Heart right ventricle (tissue), 16 donors: ENCODE measurements at regions not wholly inside any gene's neighbourhood (a gene's known extent, or its start where the extent isn't known, plus 50 kb on each side); places are given as distances from the start of the nearest gene placed in this dataset.

Experiments
- ATAC-seq, 8 donors: fragments of 200-7000 bp; cut with Tn5 transposase; one replicate each; pipeline ENCODE4 v1.9.1; 2020; ENCODE audit warnings: mild to moderate bottlenecking in 8 of 8, moderate library complexity in 8 of 8, moderate number of reproducible peaks in 1 of 8
- DNase-seq, 2 donors: peaks; one replicate each; pipeline ENCODE4 v3.0.0-alpha.2; 2020
- H3K27ac ChIP-seq, 10 donors: fragments of 200-600 bp; sonication (generic) in 2 of 10; one replicate each; pipeline versions ENCODE4 v1.5.0 to v1.8.0; 2020 to 2022; ENCODE audit warnings: mild to moderate bottlenecking in 3 of 10
- H3K27me3 ChIP-seq, 7 donors: fragments of 200-600 bp; one replicate each; pipeline ENCODE4 v1.8.0; 2021 to 2022; ENCODE audit warnings: mild to moderate bottlenecking in 2 of 7
- H3K36me3 ChIP-seq, 9 donors: fragments of 200-600 bp; sonication (generic) in 1 of 9; one replicate each; pipeline versions ENCODE4 v1.5.0 to v1.8.0; 2020 to 2022; ENCODE audit warnings: mild to moderate bottlenecking in 2 of 9
- H3K4me1 ChIP-seq, 9 donors: fragments of 200-600 bp; sonication (generic) in 1 of 9; one replicate each; pipeline versions ENCODE4 v1.5.0 to v1.8.0; 2020 to 2022; ENCODE audit warnings: mild to moderate bottlenecking in 4 of 9
- H3K4me3 ChIP-seq, 10 donors: fragments of 200-600 bp; sonication (generic) in 2 of 10; one replicate each; pipeline versions ENCODE4 v1.5.0 to v1.8.0; 2020 to 2022; ENCODE audit warnings: mild to moderate bottlenecking in 7 of 10, moderate library complexity in 2 of 10
- H3K9me3 ChIP-seq, 11 donors: fragments of 200-600 bp in 10 of 11; sonication (generic) in 2 of 11; one replicate each; pipeline versions ENCODE4 v1.5.0 to v1.8.0; 2013 to 2022; ENCODE audit warnings: mild to moderate bottlenecking in 2 of 11, control low read depth in 1 of 11, moderate library complexity in 1 of 11
- WGBS, 2 donors: extraction: QIAGEN DNeasy Blood & Tissue Kit; methylation state at CpG; one replicate each; pipeline ENCODE4 v1.1.7; 2013; ENCODE audit warnings: inconsistent platforms in 1 of 2; 5-methylcytosine and 5-hydroxymethylcytosine counted together
- intact Hi-C, 10 donors: fragments of 100-400 bp; cut with DNase I; formaldehyde crosslinking; loops; one replicate each; pipeline versions ENCODE4 v1.11.1 to v1.14.2; 2022
- TF ChIP-seq, protein P1 (sequence below), 9 donors: fragments of 200-600 bp; sonication (generic) in 2 of 9; IDR thresholded peaks; one replicate each; pipeline versions ENCODE4 v1.5.0 to v1.8.0; 2021 to 2022; ENCODE audit warnings: antibody characterized with exemption in 9 of 9, mild to moderate bottlenecking in 5 of 9, moderate library complexity in 1 of 9
- donor health status: Arrhythmogenic right ventricular cardiomyopathy.
- donor health status: ischemic (EF 13 %, LVEDD 7.1; RV severe dilation, severe dysfunction).
- donor health status: healthy with polysubstance abuse.
- donor health status: DM: no; HTN: yes; CAD: no.
- donor health status: DM: no; HTN: no; CAD: no.
- donor health status: ischemic (EF 25% LVEDD 6.9; RV normal size, moderate dysfunction).
- donor health status: ischemic (EF 25% LVEDD 5.7; RV mildly dilated, moderate dysfunction).
- donor health status: healthy.
- donor health status: DM: yes; HTN: yes; CAD: no.
- donor health status: Ischemic cardiomyopathy.
- donor health status: ischemic (EF 35%, LVEDD 5.7; RV mildly dilated, moderate dysfunction).
- donor health status: nonischemic (EF 11% LVEDD 7.7; RV severe dilation, severe dysfunction).
- donor health status: DM: yes; HTN: yes; CAD: no.
- donor health status: PGD.
- donor health status: ischemic (EF 29% LVEDD 5.4; RV normal size, mild dysfunction).
- donor health status: nonischemic (EF 23%, LVEDD 6.1; RV moderate dilation, normal function).

DNA sequence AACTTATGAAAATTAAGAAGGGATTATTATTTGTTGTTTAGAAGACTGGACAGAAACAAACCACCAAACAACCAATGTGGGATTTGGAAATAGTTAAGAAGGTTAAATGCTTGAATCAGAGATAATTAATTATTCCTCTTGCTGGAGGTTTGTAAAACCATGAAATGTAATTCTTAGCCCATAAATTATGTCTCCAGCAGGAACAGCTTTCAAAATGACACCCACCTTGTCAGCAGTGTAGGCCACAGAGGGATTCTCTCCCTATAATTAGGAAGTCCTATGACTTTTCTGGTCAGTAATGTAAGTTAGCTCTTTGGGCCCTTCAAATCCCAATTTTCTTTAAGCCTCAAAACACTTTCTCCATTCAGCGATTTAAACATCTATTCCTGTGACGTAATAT is 63.3 kb downstream of the DRD1 start:
- no peak for ATAC-seq
- Histone ChIP-seq H3K27me3 (peaks cover 0 to 19% (median 4%) of the 10 kb centered on the region in 7 donors), H3K9me3 (peaks cover 0 to 11% (median 0%) of the 10 kb centered on the region in 11 donors), H3K4me1 (no peaks in the 10 kb centered on the region), H3K27ac (no peak overlapping the region), H3K36me3 (no peaks in the 10 kb centered on the region), H3K4me3 (no peak overlapping the region)
- intact Hi-C loops, result no loop called here
- DNase-seq, result no peak
- TF ChIP-seq, protein P1, sequence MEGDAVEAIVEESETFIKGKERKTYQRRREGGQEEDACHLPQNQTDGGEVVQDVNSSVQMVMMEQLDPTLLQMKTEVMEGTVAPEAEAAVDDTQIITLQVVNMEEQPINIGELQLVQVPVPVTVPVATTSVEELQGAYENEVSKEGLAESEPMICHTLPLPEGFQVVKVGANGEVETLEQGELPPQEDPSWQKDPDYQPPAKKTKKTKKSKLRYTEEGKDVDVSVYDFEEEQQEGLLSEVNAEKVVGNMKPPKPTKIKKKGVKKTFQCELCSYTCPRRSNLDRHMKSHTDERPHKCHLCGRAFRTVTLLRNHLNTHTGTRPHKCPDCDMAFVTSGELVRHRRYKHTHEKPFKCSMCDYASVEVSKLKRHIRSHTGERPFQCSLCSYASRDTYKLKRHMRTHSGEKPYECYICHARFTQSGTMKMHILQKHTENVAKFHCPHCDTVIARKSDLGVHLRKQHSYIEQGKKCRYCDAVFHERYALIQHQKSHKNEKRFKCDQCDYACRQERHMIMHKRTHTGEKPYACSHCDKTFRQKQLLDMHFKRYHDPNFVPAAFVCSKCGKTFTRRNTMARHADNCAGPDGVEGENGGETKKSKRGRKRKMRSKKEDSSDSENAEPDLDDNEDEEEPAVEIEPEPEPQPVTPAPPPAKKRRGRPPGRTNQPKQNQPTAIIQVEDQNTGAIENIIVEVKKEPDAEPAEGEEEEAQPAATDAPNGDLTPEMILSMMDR (IDR thresholded peaks at IDR 0.05), result no peak
- WGBS, 2 donors, result 90 to 94% methylated on average over 2 of the region's 2 CpGs

DNA sequence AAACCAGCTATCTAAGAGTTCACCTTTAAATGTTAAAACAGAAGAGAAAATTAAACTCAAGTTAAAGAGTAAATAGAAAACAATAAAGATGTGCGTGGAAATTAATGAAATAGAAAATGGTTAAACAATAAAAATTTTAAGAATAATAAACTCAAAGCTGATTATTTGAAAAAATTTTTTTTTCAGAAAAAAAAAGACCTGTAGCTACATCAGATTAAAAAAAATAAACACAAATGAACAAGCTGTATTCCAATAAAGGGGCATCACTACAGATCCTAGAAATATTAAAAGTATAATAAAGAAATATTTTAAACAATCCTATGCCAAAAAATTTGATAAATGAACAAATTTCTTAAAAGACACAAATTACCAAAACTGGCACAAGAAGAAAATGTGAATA is 64.1 kb downstream of the DRD1 start:
- no peak overlapping the region for H3K27ac ChIP-seq
- intact Hi-C loops, result no loop called here
- H3K9me3 ChIP-seq, result peaks cover 0 to 11% (median 0%) of the 10 kb centered on the region in 11 donors
- WGBS, 2 donors, result 3 to 45% methylated on average over 1 of the region's 1 CpG
- TF ChIP-seq, protein P1 (IDR thresholded peaks at IDR 0.05), result no peak
- H3K4me1 ChIP-seq, result no peaks in the 10 kb centered on the region
- no peak overlapping the region for H3K4me3 ChIP-seq
- ATAC-seq, result no peak
- no peak for DNase-seq
- no peaks in the 10 kb centered on the region for H3K36me3 ChIP-seq
- peaks cover 0 to 19% (median 4%) of the 10 kb centered on the region in 7 donors for H3K27me3 ChIP-seq

DNA sequence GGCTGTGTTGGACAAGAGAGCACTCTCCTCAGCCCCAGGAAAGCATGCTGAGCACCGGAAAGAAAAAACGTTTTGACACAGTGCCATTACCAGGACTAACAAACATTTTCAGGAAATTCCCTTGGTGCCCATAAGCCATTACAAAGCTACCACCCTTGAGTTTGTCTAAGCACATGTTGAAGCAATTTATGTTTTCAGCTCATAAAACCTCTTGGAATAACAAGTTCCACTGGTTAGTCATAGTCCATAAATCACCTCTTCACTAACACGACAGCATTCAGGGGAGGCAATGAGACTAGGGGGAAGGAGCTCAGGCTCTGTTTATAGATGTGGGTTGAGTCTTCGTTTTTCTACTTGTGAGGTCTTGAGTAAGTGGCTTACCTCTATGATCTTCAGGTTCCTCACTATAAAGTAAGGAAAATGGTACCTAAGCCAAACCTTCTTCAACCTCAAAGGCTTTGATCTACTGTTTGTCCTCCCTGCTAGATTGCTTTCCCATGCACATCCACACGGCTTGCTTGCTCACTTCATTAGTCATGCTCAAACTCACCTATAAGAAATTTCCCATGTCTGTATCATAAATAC is 65.4 kb downstream of the DRD1 start:
- Histone ChIP-seq H3K36me3 (no peaks in the 10 kb centered on the region), H3K4me1 (no peaks in the 10 kb centered on the region), H3K9me3 (peaks cover 0 to 11% (median 0%) of the 10 kb centered on the region in 11 donors), H3K4me3 (no peak overlapping the region), H3K27me3 (peaks cover 0 to 25% (median 4%) of the 10 kb centered on the region in 7 donors), H3K27ac (no peak overlapping the region)
- TF ChIP-seq, protein P1 (IDR thresholded peaks at IDR 0.05), result no peak
- ATAC-seq (no peak), DNase-seq (no peak)
- WGBS, 2 donors, result 55 to 66% methylated on average over 5 of the region's 5 CpGs
- intact Hi-C loops, result no loop called here

DNA sequence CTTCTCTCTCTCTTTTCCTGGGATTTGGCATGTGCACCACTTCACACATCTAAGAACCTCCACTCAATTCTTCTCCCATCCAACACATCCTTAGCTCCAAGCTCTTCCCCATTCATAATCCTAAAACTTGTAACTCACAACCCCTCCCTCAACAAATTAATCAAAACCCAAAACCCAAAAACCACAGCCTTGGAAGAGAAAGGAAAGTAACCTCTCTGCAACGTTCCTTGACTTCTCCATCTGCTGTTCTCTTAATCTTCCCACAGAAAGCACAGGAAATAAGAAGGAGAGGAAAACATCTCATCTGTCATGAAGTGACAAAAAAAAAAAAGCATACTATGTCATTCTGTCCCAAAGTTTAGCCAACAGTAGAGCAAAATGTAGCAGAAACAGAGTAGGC is 66.2 kb downstream of the DRD1 start:
- H3K36me3 ChIP-seq, result no peaks in the 10 kb centered on the region
- DNase-seq (no peak), ATAC-seq (no peak)
- peaks cover 0 to 11% (median 0%) of the 10 kb centered on the region in 11 donors for H3K9me3 ChIP-seq
- no peak overlapping the region for H3K27ac ChIP-seq
- H3K4me3 ChIP-seq, result no peak overlapping the region
- 29 to 48% methylated on average over 1 of the region's 1 CpG for WGBS, 2 donors
- peaks cover 0 to 21% (median 4%) of the 10 kb centered on the region in 7 donors for H3K27me3 ChIP-seq
- intact Hi-C loops, result no loop called here
- H3K4me1 ChIP-seq, result no peaks in the 10 kb centered on the region
- TF ChIP-seq, protein P1 (IDR thresholded peaks at IDR 0.05), result no peak
